ENCODE measurements at regions not wholly inside any gene's neighbourhood (a gene's known extent, or its start where the extent isn't known, plus 50 kb on each side); places are given as distances from the start of the nearest gene placed in this dataset.
"Not testable (repeated sequence)": the region's sequence is repeated elsewhere in the genome, so short reads cannot be mapped to it uniquely, and the experiment has no call there.

GRCh38 chr11:24412722-24413121 lies 84.1 kb upstream of the LUZP2 start:
- no peaks in the 10 kb centered on the region for H3K27me3 ChIP-seq (ENCODE audit: insufficient read depth, low read length)
- FAIRE-seq (no peak), DNase-seq (ENCODE audit: low read depth) (no peak)
- no peaks in the 10 kb centered on the region for H3K36me3 Mint-ChIP-seq (ENCODE audit: low read depth, unreplicated experiment)
- H3K4me3 Mint-ChIP-seq (ENCODE audit: unreplicated experiment): no peak overlapping the region
- H4K20me1 ChIP-seq (ENCODE audit: insufficient read depth, low read length): no peaks in the 10 kb centered on the region
- no peak overlapping the region for H3K9ac ChIP-seq (ENCODE audit: low read length)
- H3K27me3 Mint-ChIP-seq (ENCODE audit: low read depth, unreplicated experiment): no peaks in the 10 kb centered on the region
- no peaks in the 10 kb centered on the region for H3K79me2 ChIP-seq (ENCODE audit: insufficient read depth, low read length)
- no peak overlapping the region for H2AFZ ChIP-seq (ENCODE audit: low read depth, low read length)
- H3K4me2 ChIP-seq (ENCODE audit: low read length): no peak overlapping the region
- H3K9me3 Mint-ChIP-seq (ENCODE audit: unreplicated experiment): no peaks in the 10 kb centered on the region
- no peak overlapping the region for H3K27ac ChIP-seq (ENCODE audit: low read depth, low read length)
- no peak overlapping the region for H3K27ac Mint-ChIP-seq (ENCODE audit: unreplicated experiment)
- H3K4me3 ChIP-seq (ENCODE audit: insufficient read depth, low read depth, low read length): no peak overlapping the region
- no peaks in the 10 kb centered on the region for H3K36me3 ChIP-seq (ENCODE audit: insufficient read depth, low read length)
- H3K4me1 Mint-ChIP-seq (ENCODE audit: low read depth, unreplicated experiment): no peaks in the 10 kb centered on the region
- no peaks in the 10 kb centered on the region for H3K4me1 ChIP-seq (ENCODE audit: insufficient read depth, low read length)
- TF ChIP-seq EZH2 (IDR thresholded peaks at IDR 0.05; ENCODE audit: insufficient read depth, low read length): no peak
- no peak for TF ChIP-seq CTCF (IDR thresholded peaks at IDR 0.05; ENCODE audit: insufficient read depth, low read depth, low read length)
- H3K9me3 ChIP-seq (ENCODE audit: insufficient read depth, low read depth, low read length): no peaks in the 10 kb centered on the region

- no peaks in the 10 kb centered on the region for H3K9me3 ChIP-seq (ENCODE audit: insufficient read depth, low read depth, low read length)
- H3K27me3 Mint-ChIP-seq (ENCODE audit: low read depth, unreplicated experiment): no peaks in the 10 kb centered on the region
- H3K4me1 Mint-ChIP-seq (ENCODE audit: low read depth, unreplicated experiment): no peaks in the 10 kb centered on the region
- no peak overlapping the region for H3K9ac ChIP-seq (ENCODE audit: low read length)
- H4K20me1 ChIP-seq (ENCODE audit: insufficient read depth, low read length): no peaks in the 10 kb centered on the region
- H2AFZ ChIP-seq (ENCODE audit: low read depth, low read length): no peak overlapping the region
- FAIRE-seq (no peak), DNase-seq (ENCODE audit: low read depth) (peak; percentile 11)
- no peaks in the 10 kb centered on the region for H3K36me3 ChIP-seq (ENCODE audit: insufficient read depth, low read length)
- H3K27me3 ChIP-seq (ENCODE audit: insufficient read depth, low read length): no peaks in the 10 kb centered on the region
- H3K27ac ChIP-seq (ENCODE audit: low read depth, low read length): no peak overlapping the region
- no peak overlapping the region for H3K4me3 ChIP-seq (ENCODE audit: insufficient read depth, low read depth, low read length)
- H3K9me3 Mint-ChIP-seq (ENCODE audit: unreplicated experiment): no peaks in the 10 kb centered on the region
- no peak overlapping the region for H3K4me2 ChIP-seq (ENCODE audit: low read length)
- H3K4me3 Mint-ChIP-seq (ENCODE audit: unreplicated experiment): no peak overlapping the region
- H3K36me3 Mint-ChIP-seq (ENCODE audit: low read depth, unreplicated experiment): no peaks in the 10 kb centered on the region
- H3K79me2 ChIP-seq (ENCODE audit: insufficient read depth, low read length): no peaks in the 10 kb centered on the region
- TF ChIP-seq CTCF (IDR thresholded peaks at IDR 0.05; ENCODE audit: insufficient read depth, low read depth, low read length): no peak
- TF ChIP-seq EZH2 (IDR thresholded peaks at IDR 0.05; ENCODE audit: insufficient read depth, low read length): no peak
- H3K27ac Mint-ChIP-seq (ENCODE audit: unreplicated experiment): no peak overlapping the region
- no peaks in the 10 kb centered on the region for H3K4me1 ChIP-seq (ENCODE audit: insufficient read depth, low read length)
Measured at GRCh38 chr11:24413391-24413790, 83.5 kb upstream of the LUZP2 start.

- not testable (repeated sequence) for H3K4me3 ChIP-seq (ENCODE audit: insufficient read depth, low read depth, low read length); H3K4me1 ChIP-seq (ENCODE audit: insufficient read depth, low read length); H3K27ac Mint-ChIP-seq (ENCODE audit: unreplicated experiment); H3K36me3 Mint-ChIP-seq (ENCODE audit: low read depth, unreplicated experiment); H3K9me3 Mint-ChIP-seq (ENCODE audit: unreplicated experiment); H3K4me2 ChIP-seq (ENCODE audit: low read length); H3K9ac ChIP-seq (ENCODE audit: low read length); H3K27me3 ChIP-seq (ENCODE audit: insufficient read depth, low read length); H3K9me3 ChIP-seq (ENCODE audit: insufficient read depth, low read depth, low read length); DNase-seq (ENCODE audit: low read depth); FAIRE-seq; H4K20me1 ChIP-seq (ENCODE audit: insufficient read depth, low read length); H3K27ac ChIP-seq (ENCODE audit: low read depth, low read length); H3K36me3 ChIP-seq (ENCODE audit: insufficient read depth, low read length); H2AFZ ChIP-seq (ENCODE audit: low read depth, low read length); H3K27me3 Mint-ChIP-seq (ENCODE audit: low read depth, unreplicated experiment); H3K79me2 ChIP-seq (ENCODE audit: insufficient read depth, low read length); H3K4me3 Mint-ChIP-seq (ENCODE audit: unreplicated experiment); H3K4me1 Mint-ChIP-seq (ENCODE audit: low read depth, unreplicated experiment)
Measured at GRCh38 chr11:24415955-24416636, 80.8 kb upstream of the LUZP2 start.
